ENCODE measurements at regions not wholly inside any gene's neighbourhood (a gene's known extent, or its start where the extent isn't known, plus 50 kb on each side); places are given as distances from the start of the nearest gene placed in this dataset.

DNA sequence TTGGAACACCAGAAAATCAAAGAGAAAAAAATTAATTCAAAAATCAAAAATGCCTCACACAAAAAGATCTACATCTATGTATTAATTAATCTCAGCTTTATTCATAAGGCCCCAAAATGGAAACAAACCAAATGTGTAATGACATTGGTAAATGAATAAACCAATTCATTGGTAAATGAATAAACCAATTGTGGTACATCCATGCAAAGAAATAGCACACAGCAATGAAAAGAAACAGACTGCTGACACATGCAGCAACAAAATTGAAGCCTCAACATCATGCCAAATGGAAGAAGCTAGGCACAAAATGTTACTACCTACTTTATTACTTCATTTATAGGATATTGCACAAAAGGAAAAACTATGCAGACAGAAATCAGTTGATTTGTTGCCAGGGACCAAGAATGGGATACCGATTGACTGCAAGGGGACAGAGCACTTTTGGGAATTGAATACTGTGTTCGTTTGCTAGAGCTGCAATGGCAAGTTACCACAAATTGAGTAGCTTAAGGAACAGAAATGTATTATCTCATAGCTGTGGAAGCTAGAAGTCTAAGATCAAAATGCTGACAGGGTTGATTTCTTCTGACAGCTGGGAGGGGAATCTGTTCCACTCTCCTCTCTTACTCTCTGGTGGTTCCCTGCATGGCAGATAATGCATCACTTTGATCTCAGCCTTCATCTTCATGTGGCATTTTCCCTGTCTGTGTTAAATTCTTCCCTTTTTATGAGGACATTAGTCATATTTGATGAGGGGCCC is 252.8 kb downstream of the RFC3 start:
- no peak overlapping the region for H3K4me3 ChIP-seq (ENCODE audit: low read depth, low read length)
- no peaks in the 10 kb centered on the region for H3K79me2 ChIP-seq
- no peaks in the 10 kb centered on the region for H3K4me1 ChIP-seq
- H3K9me3 ChIP-seq (ENCODE audit: control insufficient read depth, low read length) = no peaks in the 10 kb centered on the region
- H3K27me3 ChIP-seq (ENCODE audit: control insufficient read depth, insufficient read depth, low read length) = no peaks in the 10 kb centered on the region
- no peaks in the 10 kb centered on the region for H3K36me3 ChIP-seq (ENCODE audit: control insufficient read depth, insufficient read depth, low read length)
- H3K9ac ChIP-seq = no peak overlapping the region
- H3K4me2 ChIP-seq (ENCODE audit: low read length) = no peak overlapping the region
- TF ChIP-seq, protein P1, sequence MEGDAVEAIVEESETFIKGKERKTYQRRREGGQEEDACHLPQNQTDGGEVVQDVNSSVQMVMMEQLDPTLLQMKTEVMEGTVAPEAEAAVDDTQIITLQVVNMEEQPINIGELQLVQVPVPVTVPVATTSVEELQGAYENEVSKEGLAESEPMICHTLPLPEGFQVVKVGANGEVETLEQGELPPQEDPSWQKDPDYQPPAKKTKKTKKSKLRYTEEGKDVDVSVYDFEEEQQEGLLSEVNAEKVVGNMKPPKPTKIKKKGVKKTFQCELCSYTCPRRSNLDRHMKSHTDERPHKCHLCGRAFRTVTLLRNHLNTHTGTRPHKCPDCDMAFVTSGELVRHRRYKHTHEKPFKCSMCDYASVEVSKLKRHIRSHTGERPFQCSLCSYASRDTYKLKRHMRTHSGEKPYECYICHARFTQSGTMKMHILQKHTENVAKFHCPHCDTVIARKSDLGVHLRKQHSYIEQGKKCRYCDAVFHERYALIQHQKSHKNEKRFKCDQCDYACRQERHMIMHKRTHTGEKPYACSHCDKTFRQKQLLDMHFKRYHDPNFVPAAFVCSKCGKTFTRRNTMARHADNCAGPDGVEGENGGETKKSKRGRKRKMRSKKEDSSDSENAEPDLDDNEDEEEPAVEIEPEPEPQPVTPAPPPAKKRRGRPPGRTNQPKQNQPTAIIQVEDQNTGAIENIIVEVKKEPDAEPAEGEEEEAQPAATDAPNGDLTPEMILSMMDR (IDR thresholded peaks at IDR 0.05) = no peak
- no peak overlapping the region for H3K27ac ChIP-seq
- no peak overlapping the region for H2AFZ ChIP-seq

DNA sequence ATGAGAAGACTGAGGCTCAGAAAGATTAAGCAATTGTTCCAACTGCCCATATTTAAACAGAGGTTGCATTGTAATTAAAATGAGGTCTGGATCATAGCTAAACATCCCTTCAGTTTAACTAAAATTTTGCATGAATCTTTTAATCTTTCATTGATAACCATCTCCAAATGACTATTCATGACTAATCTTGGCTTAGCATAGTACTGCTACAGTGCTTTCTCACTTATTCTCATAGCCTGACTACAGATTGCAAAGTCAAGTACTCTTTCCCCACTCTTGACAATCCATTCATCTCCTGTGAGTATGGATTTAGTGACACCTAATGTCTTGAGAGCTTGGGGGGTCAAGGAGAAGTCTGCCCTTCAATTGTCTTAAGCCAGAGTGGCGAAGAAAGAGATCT is 258.4 kb downstream of the RFC3 start:
- no peak overlapping the region for H2AFZ ChIP-seq
- H3K36me3 ChIP-seq (ENCODE audit: control insufficient read depth, insufficient read depth, low read length) = no peaks in the 10 kb centered on the region
- TF ChIP-seq, protein P1 (IDR thresholded peaks at IDR 0.05) = no peak
- no peak overlapping the region for H3K4me3 ChIP-seq (ENCODE audit: low read depth, low read length)
- no peaks in the 10 kb centered on the region for H3K9me3 ChIP-seq (ENCODE audit: control insufficient read depth, low read length)
- no peak overlapping the region for H3K9ac ChIP-seq
- H3K79me2 ChIP-seq = no peaks in the 10 kb centered on the region
- no peaks in the 10 kb centered on the region for H3K4me1 ChIP-seq
- no peak overlapping the region for H3K27ac ChIP-seq
- H3K27me3 ChIP-seq (ENCODE audit: control insufficient read depth, insufficient read depth, low read length) = no peaks in the 10 kb centered on the region
- no peak overlapping the region for H3K4me2 ChIP-seq (ENCODE audit: low read length)

DNA sequence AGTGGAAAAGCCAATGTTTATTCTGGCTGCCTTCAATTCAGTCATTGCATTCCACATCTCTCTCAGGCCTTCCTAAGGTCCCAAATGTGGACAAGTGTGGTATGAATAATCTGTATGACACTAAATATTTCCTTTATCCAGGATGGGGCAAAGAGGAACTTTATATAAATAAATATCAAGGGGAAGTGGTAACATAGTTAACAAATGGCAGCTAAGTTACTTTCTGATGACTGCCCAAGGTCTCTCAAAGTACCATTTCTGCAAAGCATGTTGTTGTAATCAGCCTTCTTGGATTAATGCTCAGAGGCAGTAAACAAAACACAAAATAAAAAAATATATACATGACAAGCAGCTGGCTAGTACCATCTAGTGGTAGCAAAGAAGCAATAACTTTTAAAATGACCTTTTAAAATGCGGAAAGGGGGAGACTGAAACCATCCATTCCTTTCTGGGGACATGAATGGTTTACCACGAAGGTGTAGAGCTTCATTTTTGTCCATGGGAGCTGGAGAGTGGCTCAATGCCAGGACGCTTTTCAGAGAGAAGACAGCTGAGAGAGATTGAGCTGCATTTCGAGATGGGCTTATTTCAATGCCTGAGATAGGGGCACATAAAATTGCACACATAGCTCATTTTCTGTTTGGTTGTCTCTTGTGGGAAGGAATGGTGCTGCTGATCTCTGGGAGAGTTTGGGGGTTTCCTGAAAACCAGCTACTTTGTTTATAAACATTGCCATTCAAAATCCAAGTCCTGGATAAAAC is 259.2 kb downstream of the RFC3 start:
- H3K36me3 ChIP-seq (ENCODE audit: control insufficient read depth, insufficient read depth, low read length) = no peaks in the 10 kb centered on the region
- H3K9me3 ChIP-seq (ENCODE audit: control insufficient read depth, low read length) = no peaks in the 10 kb centered on the region
- no peak overlapping the region for H3K4me2 ChIP-seq (ENCODE audit: low read length)
- no peak overlapping the region for H2AFZ ChIP-seq
- H3K9ac ChIP-seq = no peak overlapping the region
- TF ChIP-seq, protein P1 (IDR thresholded peaks at IDR 0.05) = peak; percentile 32
- H3K4me1 ChIP-seq = no peaks in the 10 kb centered on the region
- no peak overlapping the region for H3K4me3 ChIP-seq (ENCODE audit: low read depth, low read length)
- no peaks in the 10 kb centered on the region for H3K79me2 ChIP-seq
- no peak overlapping the region for H3K27ac ChIP-seq
- H3K27me3 ChIP-seq (ENCODE audit: control insufficient read depth, insufficient read depth, low read length) = no peaks in the 10 kb centered on the region

DNA sequence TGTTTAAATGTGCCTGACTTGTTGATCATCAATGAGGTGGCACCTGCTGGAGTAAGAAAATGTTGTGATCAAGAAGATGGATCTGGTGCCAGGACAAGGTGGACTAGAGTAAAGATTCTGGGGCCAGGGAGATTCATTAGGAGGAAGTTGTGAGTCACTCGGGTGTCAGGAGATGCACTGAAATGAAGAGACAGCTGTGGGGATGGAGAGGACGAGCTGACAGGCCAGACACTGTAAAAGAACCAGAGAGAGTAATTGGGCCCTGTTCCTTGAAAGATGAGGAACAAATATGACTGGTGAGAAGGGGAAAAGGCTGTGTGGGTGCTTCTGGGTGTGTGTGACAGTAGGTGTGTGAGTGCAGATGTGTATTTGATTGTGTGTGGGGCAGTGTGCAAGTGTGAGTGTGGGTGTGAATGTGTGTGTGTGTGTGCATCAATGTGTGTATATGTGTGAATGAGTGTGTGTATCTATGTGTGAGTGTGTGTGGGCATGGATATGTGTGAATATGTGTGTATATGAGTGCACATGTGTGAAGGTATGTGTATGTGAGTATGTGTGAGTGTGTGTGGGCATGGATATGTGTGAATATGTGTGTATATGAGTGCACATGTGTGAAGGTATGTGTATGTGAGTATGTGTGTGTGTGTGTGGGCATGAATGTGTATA is 260.5 kb downstream of the RFC3 start:
- Histone ChIP-seq H3K9me3 (ENCODE audit: control insufficient read depth, low read length) (no peaks in the 10 kb centered on the region), H3K79me2 (no peaks in the 10 kb centered on the region), H2AFZ (no peak overlapping the region), H3K27me3 (ENCODE audit: control insufficient read depth, insufficient read depth, low read length) (no peaks in the 10 kb centered on the region), H3K4me2 (ENCODE audit: low read length) (no peak overlapping the region), H3K36me3 (ENCODE audit: control insufficient read depth, insufficient read depth, low read length) (no peaks in the 10 kb centered on the region), H3K4me1 (no peaks in the 10 kb centered on the region), H3K9ac (no peak overlapping the region), H3K27ac (no peak overlapping the region), H3K4me3 (ENCODE audit: low read depth, low read length) (no peak overlapping the region)
- TF ChIP-seq, protein P1 (IDR thresholded peaks at IDR 0.05) = no peak
